SHP77 (cell line): ENCODE measurements at regions not wholly inside any gene's neighbourhood (a gene's known extent, or its start where the extent isn't known, plus 50 kb on each side); places are given as distances from the start of the nearest gene placed in this dataset.
"Not testable (repeated sequence)": the region's sequence is repeated elsewhere in the genome, so short reads cannot be mapped to it uniquely, and the experiment has no call there.

Source experiments
- DNase-seq, 2 experiments: peaks; one replicate each; lab custom pipeline; 2025; lab: John Stamatoyannopoulos, UW

- no peak for DNase-seq
Measured at GRCh38 chr5:24135536-24135935, 509.2 kb downstream of the CDH10 start.

- DNase-seq: no peak
Measured at GRCh38 chr5:24141046-24141445, 503.7 kb downstream of the CDH10 start.

- DNase-seq: no peak
Measured at GRCh38 chr5:24142341-24142740, 502.4 kb downstream of the CDH10 start.

- DNase-seq: no peak
Measured at GRCh38 chr5:24145806-24146205, 499.0 kb downstream of the CDH10 start.

- DNase-seq: no peak
Measured at GRCh38 chr5:24161559-24161958, 483.2 kb downstream of the CDH10 start.

GRCh38 chr5:24162343-24162742 lies 482.4 kb downstream of the CDH10 start:
- DNase-seq: no peak

- no peak for DNase-seq
Measured at GRCh38 chr5:24163091-24163490, 481.7 kb downstream of the CDH10 start.

GRCh38 chr5:24167806-24168205 lies 477.0 kb downstream of the CDH10 start:
- DNase-seq: no peak

- DNase-seq: no peak
Measured at GRCh38 chr5:24170026-24170425, 474.8 kb downstream of the CDH10 start.

- not testable (repeated sequence) for DNase-seq
Measured at GRCh38 chr5:24170930-24171329, 473.8 kb downstream of the CDH10 start.

GRCh38 chr5:24177821-24178220 lies 467.0 kb downstream of the CDH10 start:
- no peak for DNase-seq

- no peak for DNase-seq
Measured at GRCh38 chr5:24183981-24184380, 460.8 kb downstream of the CDH10 start.

GRCh38 chr5:24188216-24188925 lies 456.4 kb downstream of the CDH10 start:
- no peak for DNase-seq

- no peak for DNase-seq
Measured at GRCh38 chr5:24196789-24197188, 448.0 kb downstream of the CDH10 start.

GRCh38 chr5:24208686-24209106 lies 436.1 kb downstream of the CDH10 start:
- no peak for DNase-seq

GRCh38 chr5:24215114-24215513 lies 429.7 kb downstream of the CDH10 start:
- DNase-seq: no peak

GRCh38 chr5:24222876-24223275 lies 421.9 kb downstream of the CDH10 start:
- no peak for DNase-seq

- DNase-seq: no peak
Measured at GRCh38 chr5:24225051-24225450, 419.7 kb downstream of the CDH10 start.

- DNase-seq: no peak
Measured at GRCh38 chr5:24226479-24226878, 418.3 kb downstream of the CDH10 start.

- not testable (repeated sequence) for DNase-seq
Measured at GRCh38 chr5:24227881-24228280, 416.9 kb downstream of the CDH10 start.

- no peak for DNase-seq
Measured at GRCh38 chr5:24232041-24232440, 412.7 kb downstream of the CDH10 start.

- peak in 1 of 2 experiments; percentile 61 for DNase-seq
Measured at GRCh38 chr5:24232929-24233498, 411.8 kb downstream of the CDH10 start.

GRCh38 chr5:24235946-24236345 lies 408.8 kb downstream of the CDH10 start:
- DNase-seq: no peak

- DNase-seq: no peak
Measured at GRCh38 chr5:24245821-24246220, 399.0 kb downstream of the CDH10 start.
